Fibroblast of mammary gland (primary cell): ENCODE measurements at regions not wholly inside any gene's neighbourhood (a gene's known extent, or its start where the extent isn't known, plus 50 kb on each side); places are given as distances from the start of the nearest gene placed in this dataset.

ENCODE experiments used
- DNase-seq: peaks from one replicate; pipeline ENCODE4 v3.0.0-alpha.2; 2010; ENCODE audit warnings: low read depth
- H3K4me3 ChIP-seq: 2 replicates; pipeline ENCODE4 v1.5.1; 2011; ENCODE audit warnings: low read depth, mild to moderate bottlenecking, low read length, moderate library complexity; ENCODE audit not compliant: control insufficient read depth
- CTCF ChIP-seq: conservative IDR thresholded peaks from 2 replicates; pipeline ENCODE4 v1.5.1; 2011; ENCODE audit warnings: low read depth, low read length, inconsistent platforms; ENCODE audit not compliant: control insufficient read depth, insufficient read depth

- no peak for DNase-seq
- no peak for TF ChIP-seq CTCF
- no peak overlapping the region for H3K4me3 ChIP-seq
These were observed 751.6 kb upstream of the ROBO1 start for GRCh38 chr3:80519436-80519835.

GRCh38 chr3:80496452-80496851, 728.7 kb upstream of the ROBO1 start:
- no peak for DNase-seq
- TF ChIP-seq CTCF: no peak

GRCh38 chr3:80492162-80492561, 724.4 kb upstream of the ROBO1 start:
- no peak for DNase-seq
- TF ChIP-seq CTCF: no peak
- no peak overlapping the region for H3K4me3 ChIP-seq

More at GRCh38 chr3:80496452-80496851, 728.7 kb upstream of the ROBO1 start:
- no peak overlapping the region for H3K4me3 ChIP-seq

GRCh38 chr3:80472961-80473360, 705.2 kb upstream of the ROBO1 start:
- TF ChIP-seq CTCF: no peak
- DNase-seq: no peak
- no peak overlapping the region for H3K4me3 ChIP-seq

GRCh38 chr3:80472459-80472858, 704.7 kb upstream of the ROBO1 start:
- no peak for TF ChIP-seq CTCF
- no peak overlapping the region for H3K4me3 ChIP-seq
- no peak for DNase-seq

- H3K4me3 ChIP-seq: no peak overlapping the region
- TF ChIP-seq CTCF: no peak
- DNase-seq: no peak
These were observed 702.6 kb upstream of the ROBO1 start for GRCh38 chr3:80470433-80470832.

- no peak for DNase-seq
- H3K4me3 ChIP-seq: no peak overlapping the region
- no peak for TF ChIP-seq CTCF
These were observed 697.9 kb upstream of the ROBO1 start for GRCh38 chr3:80465746-80466145.
